H1 (cell line): ENCODE measurements at regions not wholly inside any gene's neighbourhood (a gene's known extent, or its start where the extent isn't known, plus 50 kb on each side); places are given as distances from the start of the nearest gene placed in this dataset.
A peak's percentile ranks its signal among the peaks of the same experiment; 100 is the strongest.

Source experiments
- CTCF ChIA-PET: fragments of 300-600 bp; sonication (Branson Sonifier 250); formaldehyde crosslinking; loops from one replicate; lab custom pipeline; 2021; ENCODE audit not compliant: partially characterized antibody; lab: Charles Lee
- POLR2A ChIA-PET: fragments of 300-600 bp; sonication (Branson Sonifier 250); formaldehyde crosslinking; loops from one replicate; lab custom pipeline; 2021; ENCODE audit warnings: inconsistent platforms; ENCODE audit not compliant: partially characterized antibody; lab: Charles Lee
- DNase-seq, 2 experiments: peaks; one replicate each; pipeline versions ENCODE4 v3.0.0 to v3.0.0-alpha.2; 2010 to 2022; ENCODE audit warnings: low spot score in 2 of 2, low read depth in 1 of 2, mixed read lengths in 1 of 2
- FAIRE-seq: peaks from 2 replicates; lab custom pipeline; 2011; peaks lifted over from hg19 to GRCh38; lab: Jason Lieb, UNC
- H2AFZ ChIP-seq: 2 replicates; pipeline ENCODE4 v1.8.1; 2012; ENCODE audit warnings: low read length, inconsistent platforms
- H2AK5ac ChIP-seq: 2 replicates; pipeline ENCODE4 v1.6.1; 2013; ENCODE audit warnings: low read depth, low read length
- H2BK120ac ChIP-seq: replicated peaks from 2 replicates; pipeline ENCODE3; 2013; ENCODE audit warnings: low read depth, low read length, inconsistent platforms
- H2BK12ac ChIP-seq: 2 replicates; pipeline ENCODE4 v1.6.1; 2013; ENCODE audit warnings: low read depth, low read length
- H2BK15ac ChIP-seq: 2 replicates; pipeline ENCODE4 v1.6.1; 2013; ENCODE audit warnings: low read length
- H2BK20ac ChIP-seq: 2 replicates; pipeline ENCODE4 v1.6.1; 2013; ENCODE audit warnings: low read length
- H2BK5ac ChIP-seq: 2 replicates; pipeline ENCODE4 v1.6.1; 2013; ENCODE audit warnings: low read depth, low read length
- H3K14ac ChIP-seq: 2 replicates; pipeline ENCODE4 v1.6.1; 2013; ENCODE audit warnings: inconsistent platforms; ENCODE audit not compliant: insufficient read length
- H3K18ac ChIP-seq: 2 replicates; pipeline ENCODE4 v1.6.1; 2013; ENCODE audit warnings: low read length; ENCODE audit errors: extremely low read depth
- H3K23ac ChIP-seq: 2 replicates; pipeline ENCODE4 v1.6.1; 2013; ENCODE audit warnings: inconsistent platforms; ENCODE audit not compliant: insufficient read length
- H3K23me2 ChIP-seq: 2 replicates; pipeline ENCODE4 v1.6.1; 2013; ENCODE audit warnings: low read depth, low read length
- H3K27ac ChIP-seq: 2 replicates; pipeline ENCODE4 v1.6.1; 2011; ENCODE audit warnings: low read depth, low read length, inconsistent platforms
- H3K27me3 ChIP-seq, 4 experiments: replicated peaks in 1 of 4; 1 replicate in 1 of 4; 2 replicates in 3 of 4; pipeline versions ENCODE4 v1.6.1 to v1.8.1; 2011 to 2013; ENCODE audit warnings: low read length in 3 of 4, mild to moderate bottlenecking in 3 of 4, inconsistent platforms in 2 of 4, mixed read lengths in 2 of 4, moderate library complexity in 1 of 4; ENCODE audit not compliant: control insufficient read depth in 3 of 4, insufficient read depth in 3 of 4; ENCODE audit errors: extremely low read depth in 1 of 4
- H3K36me3 ChIP-seq, 4 experiments: 2 replicates each; pipeline versions ENCODE4 v1.6.1 to v1.8.1; 2011 to 2013; ENCODE audit warnings: mild to moderate bottlenecking in 4 of 4, low read length in 3 of 4, moderate library complexity in 2 of 4, control low read depth in 1 of 4, inconsistent platforms in 1 of 4; ENCODE audit not compliant: insufficient read depth in 4 of 4, control insufficient read depth in 2 of 4
- H3K4ac ChIP-seq: replicated peaks from 2 replicates; pipeline ENCODE3; 2013; ENCODE audit warnings: low read length, low read depth, mixed read lengths, inconsistent platforms; ENCODE audit not compliant: insufficient read length
- H3K4me1 ChIP-seq, 4 experiments: replicated peaks in 1 of 4; 1 replicate in 1 of 4; 2 replicates in 3 of 4; pipeline versions ENCODE4 v1.6.1 to v1.8.1; 2011 to 2013; ENCODE audit warnings: low read length in 3 of 4, inconsistent platforms in 2 of 4, mixed read lengths in 1 of 4; ENCODE audit not compliant: insufficient read depth in 4 of 4, control insufficient read depth in 3 of 4
- H3K4me2 ChIP-seq, 2 experiments: 2 replicates each; pipeline versions ENCODE4 v1.6.1 to v1.8.1; 2011 to 2013; ENCODE audit warnings: low read depth in 2 of 2, low read length in 2 of 2, control low read depth in 1 of 2, inconsistent platforms in 1 of 2, mild to moderate bottlenecking in 1 of 2; ENCODE audit not compliant: insufficient read depth in 1 of 2
- H3K4me3 ChIP-seq, 4 experiments: fragments of 200-600, 300-600 bp in 1 of 4; sonication (generic), shearing (Covaris generic), sonication (Bioruptor Twin) in 1 of 4; 2 replicates each; pipeline versions ENCODE4 v1.5.1 to v1.8.1; 2011 to 2016; ENCODE audit warnings: low read length in 4 of 4, low read depth in 3 of 4, control low read depth in 2 of 4, inconsistent platforms in 2 of 4, mild to moderate bottlenecking in 2 of 4, mixed read lengths in 1 of 4, moderate library complexity in 1 of 4; ENCODE audit not compliant: insufficient read depth in 2 of 4; ENCODE audit errors: extremely low read depth in 1 of 4
- H3K56ac ChIP-seq: replicated peaks from 2 replicates; pipeline ENCODE3; 2013; ENCODE audit warnings: low read depth, mild to moderate bottlenecking, mixed read lengths, low read length, inconsistent platforms; ENCODE audit not compliant: insufficient read length
- H3K79me1 ChIP-seq: 2 replicates; pipeline ENCODE4 v1.6.1; 2013; ENCODE audit warnings: low read depth, low read length, control low read depth
- H3K79me2 ChIP-seq, 2 experiments: 2 replicates each; pipeline versions ENCODE4 v1.6.1 to v1.8.1; 2012 to 2013; ENCODE audit warnings: low read length in 2 of 2, mild to moderate bottlenecking in 2 of 2, inconsistent platforms in 1 of 2; ENCODE audit not compliant: insufficient read depth in 2 of 2, control insufficient read depth in 1 of 2
- H3K9ac ChIP-seq, 4 experiments: replicated peaks in 1 of 4; 1 replicate in 1 of 4; 2 replicates in 3 of 4; pipeline versions ENCODE4 v1.6.1 to v1.8.1; 2011 to 2013; ENCODE audit warnings: low read depth in 3 of 4, low read length in 3 of 4, control low read depth in 2 of 4, mild to moderate bottlenecking in 2 of 4, moderate library complexity in 2 of 4, inconsistent platforms in 1 of 4; ENCODE audit errors: extremely low read depth in 1 of 4
- H3K9me3 ChIP-seq, 2 experiments: 2 replicates each; pipeline versions ENCODE4 v1.6.1 to v1.8.1; 2012 to 2013; ENCODE audit warnings: mild to moderate bottlenecking in 2 of 2, moderate library complexity in 2 of 2, control low read depth in 1 of 2, inconsistent platforms in 1 of 2, low read depth in 1 of 2, low read length in 1 of 2, mixed read lengths in 1 of 2; ENCODE audit not compliant: insufficient read depth in 2 of 2
- H4K20me1 ChIP-seq, 2 experiments: replicated peaks in 1 of 2; 2 replicates each; pipeline versions ENCODE3 to v1.8.1; 2011 to 2013; ENCODE audit warnings: inconsistent platforms in 2 of 2, low read length in 2 of 2, mild to moderate bottlenecking in 1 of 2; ENCODE audit not compliant: insufficient read depth in 2 of 2, control insufficient read depth in 1 of 2
- H4K5ac ChIP-seq: 2 replicates; pipeline ENCODE4 v1.6.1; 2013; ENCODE audit warnings: low read length, low read depth, mixed read lengths, inconsistent platforms; ENCODE audit not compliant: insufficient read length
- H4K8ac ChIP-seq: 2 replicates; pipeline ENCODE4 v1.8.0; 2013; ENCODE audit warnings: mild to moderate bottlenecking, moderate library complexity, low read length, inconsistent platforms; ENCODE audit not compliant: insufficient read depth; ENCODE audit errors: extremely low read depth
- H4K91ac ChIP-seq: replicated peaks from 2 replicates; pipeline ENCODE3; 2013; ENCODE audit warnings: low read length, mixed read lengths, inconsistent platforms; ENCODE audit not compliant: insufficient read length
- BCL11A ChIP-seq, 2 experiments: IDR thresholded peaks; one replicate each; pipeline ENCODE4 v1.6.1; 2011; ENCODE audit warnings: low read depth in 2 of 2, low read length in 2 of 2, mild to moderate bottlenecking in 2 of 2
- EP300 ChIP-seq, 2 experiments: IDR thresholded peaks; 1 replicate in 1 of 2; 2 replicates in 1 of 2; pipeline ENCODE4 v1.6.1; 2011 to 2012; ENCODE audit warnings: low read depth in 2 of 2, low read length in 2 of 2, mild to moderate bottlenecking in 2 of 2, borderline replicate concordance in 1 of 2, inconsistent platforms in 1 of 2, moderate library complexity in 1 of 2
- MAFK ChIP-seq: IDR thresholded peaks from 2 replicates; pipeline ENCODE4 v1.6.1; 2012; ENCODE audit warnings: low read depth, mild to moderate bottlenecking, improper control_type of control experiment, low read length
- SAP30 ChIP-seq: fragments of 300-600 bp; sonication (generic); IDR thresholded peaks from 2 replicates; pipeline ENCODE4 v1.7.1; 2012; ENCODE audit warnings: low read length, moderate library complexity, mild to moderate bottlenecking, inconsistent platforms; ENCODE audit not compliant: insufficient read depth, insufficient replicate concordance
- SIN3A ChIP-seq, 2 experiments: IDR thresholded peaks in 1 of 2; conservative IDR thresholded peaks in 1 of 2; 2 replicates each; pipeline ENCODE4 v1.6.1; 2011 to 2012; ENCODE audit warnings: low read length in 2 of 2, improper control_type of control experiment in 1 of 2, low read depth in 1 of 2, mild to moderate bottlenecking in 1 of 2
- SRF ChIP-seq: IDR thresholded peaks from 2 replicates; pipeline ENCODE4 v1.6.1; 2011; ENCODE audit warnings: mild to moderate bottlenecking, low read depth, low read length, moderate library complexity
- TEAD4 ChIP-seq: IDR thresholded peaks from 2 replicates; pipeline ENCODE4 v1.6.1; 2012; ENCODE audit warnings: low read depth, low read length, inconsistent platforms, mixed read lengths
- WGBS, 2 experiments: shearing (Covaris generic) in 1 of 2; methylation state at CpG; one replicate each; pipeline versions ENCODE4 v1.1.6 to v1.1.7; 2013 to 2015; ENCODE audit warnings: low lambda C conversion rate in 2 of 2, mixed read lengths in 2 of 2, inconsistent platforms in 1 of 2, low coverage in 1 of 2, missing lambda C conversion rate in 1 of 2; ENCODE audit not compliant: insufficient replicate concordance in 2 of 2, insufficient coverage in 1 of 2, insufficient read length in 1 of 2; ENCODE audit errors: extremely low coverage in 1 of 2, missing lambda C conversion rate in 1 of 2; 5-methylcytosine and 5-hydroxymethylcytosine counted together

DNA sequence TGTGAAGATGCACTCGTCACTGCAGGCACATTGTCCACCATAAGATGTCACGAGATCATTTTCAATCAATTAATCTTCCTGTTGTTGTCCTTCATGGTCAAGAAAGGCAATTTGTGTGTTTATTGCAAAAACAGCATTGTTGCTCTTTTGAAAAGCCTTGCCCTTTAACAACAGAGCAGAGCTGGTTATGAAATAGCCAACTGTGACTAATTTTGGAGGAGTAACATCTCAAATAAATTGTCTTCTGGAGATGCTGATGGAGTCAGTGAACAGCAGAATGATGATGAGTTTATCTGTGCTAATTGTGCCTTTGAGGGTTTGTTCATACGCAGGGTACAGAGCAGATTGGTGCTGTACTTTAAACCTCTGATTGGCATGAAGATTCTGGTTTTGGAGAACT, 88.3 kb upstream of the E2F7 start:
- Histone ChIP-seq H3K14ac (no peak overlapping the region), H3K56ac (no peak overlapping the region), H3K27me3 (peaks cover 0 to 2% (median 0%) of the 10 kb centered on the region in 4 experiments; a peak in 1 of 7 replicates), H2AFZ (peak overlapping the region; percentile 21; the same call in 1 of the 2 replicates), H2BK5ac (no peak overlapping the region), H3K79me2 (no peaks in the 10 kb centered on the region), H3K36me3 (no peaks in the 10 kb centered on the region), H4K20me1 (no peaks in the 10 kb centered on the region), H3K27ac (no peak overlapping the region), H2AK5ac (no peak overlapping the region), H3K23ac (no peak overlapping the region), H4K8ac (no peak overlapping the region), H2BK120ac (no peak overlapping the region), H3K9me3 (no peaks in the 10 kb centered on the region; a peak in 2 of 4 replicates), H4K5ac (no peak overlapping the region), H2BK15ac (no peak overlapping the region), H2BK20ac (no peak overlapping the region), H3K4ac (no peak overlapping the region), H2BK12ac (no peak overlapping the region), H3K4me2 (no peak overlapping the region), H3K4me3 (no peak overlapping the region), H4K91ac (no peak overlapping the region), H3K18ac (no peak overlapping the region), H3K4me1 (no peaks in the 10 kb centered on the region), H3K23me2 (no peaks in the 10 kb centered on the region), H3K79me1 (no peaks in the 10 kb centered on the region), H3K9ac (no peak overlapping the region)
- CTCF ChIA-PET, result interaction anchor here (1.7 to 2.0 kb wide), 2 partner anchors 16 to 37 kb away, joined by 3 to 6 read pairs; no protein-coding TSS in a partner anchor
- POLR2A ChIA-PET, result no interaction called here
- no peak for TF ChIP-seq TEAD4
- TF ChIP-seq BCL11A (IDR thresholded peaks at IDR 0.05; ENCODE audit: low read depth in 2 of 2, low read length in 2 of 2), result no peak
- no peak for TF ChIP-seq MAFK
- no peak for TF ChIP-seq EP300 (IDR thresholded peaks at IDR 0.05; ENCODE audit: borderline replicate concordance in 1 of 2, low read depth in 2 of 2, low read length in 2 of 2)
- TF ChIP-seq SRF, result no peak
- no peak for TF ChIP-seq SIN3A (conservative IDR thresholded peaks at IDR 0.05 in 1 of 2, IDR thresholded peaks at IDR 0.05 in 1 of 2; ENCODE audit: low read depth in 1 of 2, low read length in 2 of 2)
- TF ChIP-seq SAP30, result no peak
- WGBS, 2 experiments, result 87% methylated on average over 3 of the region's 3 CpGs; no CpG with 5 or more reads in 1 of the 2 experiments
- no peak for FAIRE-seq
- DNase-seq, result no peak
